H9 (cell line): ENCODE measurements at regions not wholly inside any gene's neighbourhood (a gene's known extent, or its start where the extent isn't known, plus 50 kb on each side); places are given as distances from the start of the nearest gene placed in this dataset.

Experiments
- DNase-seq: peaks from one replicate; pipeline ENCODE4 v3.0.0-alpha.2; 2017
- H2AFZ ChIP-seq: one replicate; pipeline ENCODE4 v1.6.1; 2013; ENCODE audit warnings: mild to moderate bottlenecking, low read length, control low read depth, moderate library complexity
- H2AK5ac ChIP-seq: 2 replicates; pipeline ENCODE4 v1.6.1; 2013; ENCODE audit warnings: low read length, control low read depth, mixed read lengths; ENCODE audit not compliant: insufficient read length
- H2BK120ac ChIP-seq: one replicate; pipeline ENCODE4 v1.6.1; 2013; ENCODE audit warnings: low read depth, mild to moderate bottlenecking, low read length, control low read depth, inconsistent platforms; ENCODE audit not compliant: poor library complexity, severe bottlenecking
- H2BK12ac ChIP-seq: 2 replicates; pipeline ENCODE4 v1.6.1; 2013; ENCODE audit warnings: low read length, control low read depth, mixed read lengths, low read depth; ENCODE audit not compliant: insufficient read length
- H2BK15ac ChIP-seq: 2 replicates; pipeline ENCODE4 v1.6.1; 2013; ENCODE audit warnings: low read depth, low read length, control low read depth
- H2BK20ac ChIP-seq: one replicate; pipeline ENCODE4 v1.6.1; 2013; ENCODE audit warnings: low read depth, mild to moderate bottlenecking, low read length, control low read depth, inconsistent platforms; ENCODE audit not compliant: poor library complexity, severe bottlenecking
- H2BK5ac ChIP-seq: 2 replicates; pipeline ENCODE4 v1.6.1; 2013; ENCODE audit warnings: low read length, control low read depth, mixed read lengths; ENCODE audit not compliant: insufficient read length
- H3K14ac ChIP-seq: 2 replicates; pipeline ENCODE4 v1.6.1; 2013; ENCODE audit warnings: low read length, control low read depth; ENCODE audit not compliant: insufficient read depth
- H3K18ac ChIP-seq: 2 replicates; pipeline ENCODE4 v1.6.1; 2013; ENCODE audit warnings: low read depth, mild to moderate bottlenecking, mixed read lengths, low read length, control low read depth; ENCODE audit not compliant: insufficient read length
- H3K23ac ChIP-seq: 2 replicates; pipeline ENCODE4 v1.6.1; 2013; ENCODE audit warnings: low read length, control low read depth, mixed read lengths, low read depth; ENCODE audit not compliant: insufficient read length
- H3K23me2 ChIP-seq: 2 replicates; pipeline ENCODE4 v1.6.1; 2013; ENCODE audit warnings: low read depth, mild to moderate bottlenecking, mixed read lengths, low read length, control low read depth; ENCODE audit not compliant: insufficient read length, poor library complexity, severe bottlenecking
- H3K27ac ChIP-seq: 2 replicates; pipeline ENCODE4 v1.5.1; 2013; ENCODE audit warnings: low read length, control low read depth, mixed read lengths, low read depth; ENCODE audit not compliant: insufficient read length
- H3K27me3 ChIP-seq: 2 replicates; pipeline ENCODE4 v1.6.1; 2013; ENCODE audit warnings: low read length, control low read depth, inconsistent platforms; ENCODE audit not compliant: insufficient read depth
- H3K4ac ChIP-seq: 2 replicates; pipeline ENCODE4 v1.6.1; 2013; ENCODE audit warnings: low read depth, mild to moderate bottlenecking, control low read depth, inconsistent platforms, low read length, moderate library complexity
- H3K4me1 ChIP-seq: 2 replicates; pipeline ENCODE4 v1.6.1; 2013; ENCODE audit warnings: low read length, control low read depth, inconsistent platforms; ENCODE audit not compliant: insufficient read depth
- H3K4me2 ChIP-seq: 2 replicates; pipeline ENCODE4 v1.6.1; 2013; ENCODE audit warnings: low read length, control low read depth, mixed read lengths; ENCODE audit not compliant: insufficient read length, insufficient read depth
- H3K56ac ChIP-seq: 2 replicates; pipeline ENCODE4 v1.6.1; 2013; ENCODE audit warnings: low read depth, mild to moderate bottlenecking, mixed read lengths, low read length, control low read depth; ENCODE audit not compliant: insufficient read length
- H3K79me1 ChIP-seq: 2 replicates; pipeline ENCODE4 v1.6.1; 2013; ENCODE audit warnings: low read depth, mild to moderate bottlenecking, moderate library complexity, low read length, control low read depth, inconsistent platforms; ENCODE audit not compliant: insufficient read depth, poor library complexity, severe bottlenecking
- H3K79me2 ChIP-seq: 2 replicates; pipeline ENCODE4 v1.6.1; 2013; ENCODE audit warnings: low read length, control low read depth, inconsistent platforms; ENCODE audit not compliant: insufficient read depth
- H3K9ac ChIP-seq: 2 replicates; pipeline ENCODE4 v1.6.1; 2013; ENCODE audit warnings: low read length, control low read depth, mixed read lengths; ENCODE audit not compliant: insufficient read length; ENCODE audit errors: extremely low read depth
- H3K9me3 ChIP-seq: one replicate; pipeline ENCODE4 v1.6.1; 2013; ENCODE audit warnings: low read depth, low read length, inconsistent platforms; ENCODE audit not compliant: control insufficient read depth
- H3T11ph ChIP-seq: one replicate; pipeline ENCODE4 v1.6.1; 2013; ENCODE audit warnings: mild to moderate bottlenecking, low read length, control low read depth, inconsistent platforms
- H4K20me1 ChIP-seq: one replicate; pipeline ENCODE4 v1.6.1; 2013; ENCODE audit not compliant: control insufficient read depth, insufficient read length, insufficient read depth
- H4K5ac ChIP-seq: 2 replicates; pipeline ENCODE4 v1.6.1; 2013; ENCODE audit warnings: low read depth, mild to moderate bottlenecking, mixed read lengths, low read length, control low read depth; ENCODE audit not compliant: insufficient read length
- H4K8ac ChIP-seq: replicated peaks from 2 replicates; pipeline ENCODE4 v1.6.1; 2013; ENCODE audit warnings: low read length, control low read depth, mixed read lengths, low read depth; ENCODE audit not compliant: insufficient read length
- H4K91ac ChIP-seq: 2 replicates; pipeline ENCODE4 v1.6.1; 2013; ENCODE audit warnings: low read depth, mild to moderate bottlenecking, moderate library complexity, mixed read lengths, low read length, control low read depth; ENCODE audit not compliant: insufficient read length
- H3K27ac Mint-ChIP-seq, 3 experiments: 2 replicates in 2 of 3; 3 replicates in 1 of 3; pipeline ENCODE4 v1.8.0; 2020 to 2021; ENCODE audit warnings: mixed read lengths in 3 of 3, mild to moderate bottlenecking in 1 of 3, moderate library complexity in 1 of 3
- H3K27me3 Mint-ChIP-seq: 2 replicates; pipeline ENCODE4 v1.8.0; 2021; ENCODE audit warnings: low read depth, mild to moderate bottlenecking, moderate library complexity, mixed read lengths
- H3K36me3 Mint-ChIP-seq, 3 experiments: 2 replicates in 2 of 3; 3 replicates in 1 of 3; pipeline ENCODE4 v1.8.0; 2020 to 2021; ENCODE audit warnings: low read depth in 3 of 3, mixed read lengths in 3 of 3; ENCODE audit not compliant: insufficient read depth in 1 of 3
- H3K4me1 Mint-ChIP-seq, 2 experiments: 2 replicates each; pipeline ENCODE4 v1.8.0; 2020; ENCODE audit warnings: mixed read lengths in 2 of 2
- H3K4me3 Mint-ChIP-seq, 2 experiments: 2 replicates in 1 of 2; 3 replicates in 1 of 2; pipeline ENCODE4 v1.8.0; 2020 to 2021; ENCODE audit warnings: mild to moderate bottlenecking in 2 of 2, mixed read lengths in 2 of 2, moderate library complexity in 1 of 2
- H3K9me3 Mint-ChIP-seq, 2 experiments: 2 replicates in 1 of 2; 3 replicates in 1 of 2; pipeline ENCODE4 v1.8.0; 2020; ENCODE audit warnings: mild to moderate bottlenecking in 2 of 2, mixed read lengths in 2 of 2, moderate library complexity in 1 of 2
- CTCF ChIP-seq: fragments of 200-600 bp; sonication (generic); conservative IDR thresholded peaks from 3 replicates; pipeline ENCODE4 v1.8.0; 2021; ENCODE audit warnings: antibody characterized with exemption, mild to moderate bottlenecking
- WGBS: extraction: QIAGEN DNeasy Blood & Tissue Kit; methylation state at CpG from one replicate; pipeline ENCODE4 v1.1.7; 2013; ENCODE audit warnings: missing lambda C conversion rate, low lambda C conversion rate, mixed read lengths; ENCODE audit not compliant: insufficient read length; ENCODE audit errors: extremely low coverage; 5-methylcytosine and 5-hydroxymethylcytosine counted together

GRCh38 chr2:217706095-217706494 lies 296.7 kb downstream of the TNS1 start:
- H3K9me3 Mint-ChIP-seq: no peaks in the 10 kb centered on the region
- Histone ChIP-seq H3K18ac (no peak overlapping the region), H2BK120ac (no peak overlapping the region), H3K9ac (no peak overlapping the region), H3K4me2 (no peak overlapping the region), H4K91ac (no peak overlapping the region), H3K27ac (no peak overlapping the region), H2AK5ac (no peak overlapping the region), H3K79me1 (no peaks in the 10 kb centered on the region), H2AFZ (no peak overlapping the region), H4K8ac (no peak overlapping the region), H3K4me1 (no peaks in the 10 kb centered on the region), H3K9me3 (no peaks in the 10 kb centered on the region), H3T11ph (no peak overlapping the region), H3K56ac (no peak overlapping the region), H3K4ac (no peak overlapping the region), H4K20me1 (no peaks in the 10 kb centered on the region), H3K79me2 (no peaks in the 10 kb centered on the region), H2BK12ac (no peak overlapping the region), H3K23me2 (no peaks in the 10 kb centered on the region), H3K27me3 (no peaks in the 10 kb centered on the region), H2BK15ac (no peak overlapping the region), H3K23ac (no peak overlapping the region), H4K5ac (no peak overlapping the region), H2BK20ac (no peak overlapping the region), H2BK5ac (no peak overlapping the region), H3K14ac (no peak overlapping the region)
- no peak overlapping the region for H3K4me3 Mint-ChIP-seq
- DNase-seq: no peak
- TF ChIP-seq CTCF: no peak
- H3K27ac Mint-ChIP-seq: no peak overlapping the region
- H3K36me3 Mint-ChIP-seq: no peaks in the 10 kb centered on the region; a peak in 1 of 7 replicates
- peaks cover 8% of the 10 kb centered on the region for H3K27me3 Mint-ChIP-seq
- H3K4me1 Mint-ChIP-seq: peaks cover 3 to 4% of the 10 kb centered on the region in 2 experiments; a peak in 2 of 4 replicates
- WGBS: no CpG with 5 or more reads among the region's 1 CpG
